ENCODE measurements at regions not wholly inside any gene's neighbourhood (a gene's known extent, or its start where the extent isn't known, plus 50 kb on each side); places are given as distances from the start of the nearest gene placed in this dataset.

DNA sequence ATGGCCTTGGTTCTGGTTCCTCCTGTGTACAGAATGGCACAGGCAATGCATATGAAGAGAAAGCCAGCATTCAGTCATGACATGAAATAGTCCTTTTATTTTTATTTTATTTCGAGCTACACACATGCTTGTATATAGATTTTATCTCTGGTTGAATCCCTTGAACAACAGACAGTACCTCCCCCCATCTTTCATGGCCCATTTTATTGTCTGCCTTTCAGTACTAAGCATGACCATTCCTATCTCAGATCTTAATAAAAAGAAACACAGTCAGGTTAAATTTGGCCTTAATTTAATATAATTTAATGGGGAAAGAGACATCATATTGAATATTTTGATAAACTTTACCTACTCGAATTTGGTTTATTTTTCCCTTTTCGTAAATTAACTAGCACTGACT lies 76.4 kb upstream of the VANGL1 start:
- no peak overlapping the region for H3K9ac ChIP-seq (ENCODE audit: low read depth in 1 of 2, low read length in 2 of 2)
- H3K27ac ChIP-seq (ENCODE audit: low read depth in 1 of 2, low read length in 2 of 2), result no peak overlapping the region
- DNase-seq (ENCODE audit: low spot score), result no peak
- no peak overlapping the region for H3K4me3 ChIP-seq (ENCODE audit: low read depth in 1 of 3, low read length in 3 of 3)
- 58% methylated on average over 3 of the region's 3 CpGs for WGBS
- H3K27me3 ChIP-seq (ENCODE audit: control insufficient read depth in 4 of 4, insufficient read depth in 4 of 4, low read length in 3 of 4), result peaks cover 0 to 5% (median 1%) of the 10 kb centered on the region in 4 donors
- H3K9me3 ChIP-seq (ENCODE audit: control insufficient read depth in 4 of 4, low read length in 3 of 4), result peaks cover 0 to 12% (median 5%) of the 10 kb centered on the region in 4 donors
- no peaks in the 10 kb centered on the region for H3K36me3 ChIP-seq (ENCODE audit: control insufficient read depth in 4 of 4, insufficient read depth in 3 of 4, low read depth in 1 of 4, low read length in 3 of 4)
- TF ChIP-seq, protein P1, sequence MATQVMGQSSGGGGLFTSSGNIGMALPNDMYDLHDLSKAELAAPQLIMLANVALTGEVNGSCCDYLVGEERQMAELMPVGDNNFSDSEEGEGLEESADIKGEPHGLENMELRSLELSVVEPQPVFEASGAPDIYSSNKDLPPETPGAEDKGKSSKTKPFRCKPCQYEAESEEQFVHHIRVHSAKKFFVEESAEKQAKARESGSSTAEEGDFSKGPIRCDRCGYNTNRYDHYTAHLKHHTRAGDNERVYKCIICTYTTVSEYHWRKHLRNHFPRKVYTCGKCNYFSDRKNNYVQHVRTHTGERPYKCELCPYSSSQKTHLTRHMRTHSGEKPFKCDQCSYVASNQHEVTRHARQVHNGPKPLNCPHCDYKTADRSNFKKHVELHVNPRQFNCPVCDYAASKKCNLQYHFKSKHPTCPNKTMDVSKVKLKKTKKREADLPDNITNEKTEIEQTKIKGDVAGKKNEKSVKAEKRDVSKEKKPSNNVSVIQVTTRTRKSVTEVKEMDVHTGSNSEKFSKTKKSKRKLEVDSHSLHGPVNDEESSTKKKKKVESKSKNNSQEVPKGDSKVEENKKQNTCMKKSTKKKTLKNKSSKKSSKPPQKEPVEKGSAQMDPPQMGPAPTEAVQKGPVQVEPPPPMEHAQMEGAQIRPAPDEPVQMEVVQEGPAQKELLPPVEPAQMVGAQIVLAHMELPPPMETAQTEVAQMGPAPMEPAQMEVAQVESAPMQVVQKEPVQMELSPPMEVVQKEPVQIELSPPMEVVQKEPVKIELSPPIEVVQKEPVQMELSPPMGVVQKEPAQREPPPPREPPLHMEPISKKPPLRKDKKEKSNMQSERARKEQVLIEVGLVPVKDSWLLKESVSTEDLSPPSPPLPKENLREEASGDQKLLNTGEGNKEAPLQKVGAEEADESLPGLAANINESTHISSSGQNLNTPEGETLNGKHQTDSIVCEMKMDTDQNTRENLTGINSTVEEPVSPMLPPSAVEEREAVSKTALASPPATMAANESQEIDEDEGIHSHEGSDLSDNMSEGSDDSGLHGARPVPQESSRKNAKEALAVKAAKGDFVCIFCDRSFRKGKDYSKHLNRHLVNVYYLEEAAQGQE (IDR thresholded peaks at IDR 0.05), result no peak
- TF ChIP-seq, protein P2, sequence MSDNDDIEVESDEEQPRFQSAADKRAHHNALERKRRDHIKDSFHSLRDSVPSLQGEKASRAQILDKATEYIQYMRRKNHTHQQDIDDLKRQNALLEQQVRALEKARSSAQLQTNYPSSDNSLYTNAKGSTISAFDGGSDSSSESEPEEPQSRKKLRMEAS (IDR thresholded peaks at IDR 0.05), result no peak
- TF ChIP-seq GABPA (IDR thresholded peaks at IDR 0.05 in 1 of 2, conservative IDR thresholded peaks at IDR 0.05 in 1 of 2) (no peak), FOXA1 (IDR thresholded peaks at IDR 0.05) (no peak), RXRA (IDR thresholded peaks at IDR 0.05) (no peak), HNF4G (IDR thresholded peaks at IDR 0.05) (no peak), NR2F2 (IDR thresholded peaks at IDR 0.05) (no peak), RAD21 (IDR thresholded peaks at IDR 0.05) (no peak), SP1 (IDR thresholded peaks at IDR 0.05) (no peak), YY1 (IDR thresholded peaks at IDR 0.05) (no peak)
- TF ChIP-seq, protein P3, sequence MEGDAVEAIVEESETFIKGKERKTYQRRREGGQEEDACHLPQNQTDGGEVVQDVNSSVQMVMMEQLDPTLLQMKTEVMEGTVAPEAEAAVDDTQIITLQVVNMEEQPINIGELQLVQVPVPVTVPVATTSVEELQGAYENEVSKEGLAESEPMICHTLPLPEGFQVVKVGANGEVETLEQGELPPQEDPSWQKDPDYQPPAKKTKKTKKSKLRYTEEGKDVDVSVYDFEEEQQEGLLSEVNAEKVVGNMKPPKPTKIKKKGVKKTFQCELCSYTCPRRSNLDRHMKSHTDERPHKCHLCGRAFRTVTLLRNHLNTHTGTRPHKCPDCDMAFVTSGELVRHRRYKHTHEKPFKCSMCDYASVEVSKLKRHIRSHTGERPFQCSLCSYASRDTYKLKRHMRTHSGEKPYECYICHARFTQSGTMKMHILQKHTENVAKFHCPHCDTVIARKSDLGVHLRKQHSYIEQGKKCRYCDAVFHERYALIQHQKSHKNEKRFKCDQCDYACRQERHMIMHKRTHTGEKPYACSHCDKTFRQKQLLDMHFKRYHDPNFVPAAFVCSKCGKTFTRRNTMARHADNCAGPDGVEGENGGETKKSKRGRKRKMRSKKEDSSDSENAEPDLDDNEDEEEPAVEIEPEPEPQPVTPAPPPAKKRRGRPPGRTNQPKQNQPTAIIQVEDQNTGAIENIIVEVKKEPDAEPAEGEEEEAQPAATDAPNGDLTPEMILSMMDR (IDR thresholded peaks at IDR 0.05; ENCODE audit: low read depth, low read length, missing input control), result no peak
- TF ChIP-seq, protein P4, sequence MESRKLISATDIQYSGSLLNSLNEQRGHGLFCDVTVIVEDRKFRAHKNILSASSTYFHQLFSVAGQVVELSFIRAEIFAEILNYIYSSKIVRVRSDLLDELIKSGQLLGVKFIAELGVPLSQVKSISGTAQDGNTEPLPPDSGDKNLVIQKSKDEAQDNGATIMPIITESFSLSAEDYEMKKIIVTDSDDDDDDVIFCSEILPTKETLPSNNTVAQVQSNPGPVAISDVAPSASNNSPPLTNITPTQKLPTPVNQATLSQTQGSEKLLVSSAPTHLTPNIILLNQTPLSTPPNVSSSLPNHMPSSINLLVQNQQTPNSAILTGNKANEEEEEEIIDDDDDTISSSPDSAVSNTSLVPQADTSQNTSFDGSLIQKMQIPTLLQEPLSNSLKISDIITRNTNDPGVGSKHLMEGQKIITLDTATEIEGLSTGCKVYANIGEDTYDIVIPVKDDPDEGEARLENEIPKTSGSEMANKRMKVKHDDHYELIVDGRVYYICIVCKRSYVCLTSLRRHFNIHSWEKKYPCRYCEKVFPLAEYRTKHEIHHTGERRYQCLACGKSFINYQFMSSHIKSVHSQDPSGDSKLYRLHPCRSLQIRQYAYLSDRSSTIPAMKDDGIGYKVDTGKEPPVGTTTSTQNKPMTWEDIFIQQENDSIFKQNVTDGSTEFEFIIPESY (IDR thresholded peaks at IDR 0.05), result no peak
- H3K4me1 ChIP-seq (ENCODE audit: control insufficient read depth in 4 of 4, insufficient read depth in 4 of 4, low read length in 3 of 4), result peaks cover 0 to 2% (median 0%) of the 10 kb centered on the region in 4 donors

DNA sequence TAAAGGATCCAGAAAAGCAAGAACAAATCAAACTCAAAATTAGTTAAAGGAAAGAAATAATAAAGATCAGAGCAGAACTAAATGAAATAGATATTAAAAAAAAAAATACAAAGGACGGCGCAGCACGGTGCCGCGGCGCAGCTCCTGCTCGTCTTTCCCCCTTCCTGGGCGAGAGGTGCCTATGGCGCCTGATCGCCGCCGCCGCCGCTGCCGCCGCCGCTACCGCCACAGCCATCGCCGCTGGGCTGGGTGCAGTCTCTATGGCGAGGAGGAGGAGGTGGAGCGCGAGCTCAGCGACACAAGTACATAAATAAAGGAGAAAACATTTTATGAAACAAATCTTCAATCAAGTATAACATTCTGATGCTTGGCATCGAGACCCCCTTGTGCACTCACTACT lies 77.6 kb upstream of the VANGL1 start:
- 27% methylated on average over 25 of the region's 25 CpGs for WGBS
- TF ChIP-seq EGR1 (IDR thresholded peaks at IDR 0.05; ENCODE audit: low read depth in 2 of 2) (no peak), HNF4A (conservative IDR thresholded peaks at IDR 0.05) (no peak), RXRA (IDR thresholded peaks at IDR 0.05) (no peak), GABPA (IDR thresholded peaks at IDR 0.05 in 1 of 2, conservative IDR thresholded peaks at IDR 0.05 in 1 of 2) (no peak)
- TF ChIP-seq, protein P4 (IDR thresholded peaks at IDR 0.05), result no peak
- Histone ChIP-seq H3K4me1 (ENCODE audit: control insufficient read depth in 4 of 4, insufficient read depth in 4 of 4, low read length in 3 of 4) (peaks cover 0 to 2% (median 0%) of the 10 kb centered on the region in 4 donors), H3K27ac (ENCODE audit: low read depth in 1 of 2, low read length in 2 of 2) (no peak overlapping the region), H3K9ac (ENCODE audit: low read depth in 1 of 2, low read length in 2 of 2) (no peak overlapping the region), H3K27me3 (ENCODE audit: control insufficient read depth in 4 of 4, insufficient read depth in 4 of 4, low read length in 3 of 4) (peaks cover 0 to 6% (median 3%) of the 10 kb centered on the region in 4 donors), H3K4me3 (ENCODE audit: low read depth in 1 of 3, low read length in 3 of 3) (no peak overlapping the region), H3K9me3 (ENCODE audit: control insufficient read depth in 4 of 4, low read length in 3 of 4) (peaks cover 0 to 12% (median 5%) of the 10 kb centered on the region in 4 donors), H3K36me3 (ENCODE audit: control insufficient read depth in 4 of 4, insufficient read depth in 3 of 4, low read depth in 1 of 4, low read length in 3 of 4) (no peaks in the 10 kb centered on the region)
- no peak for DNase-seq (ENCODE audit: low spot score)

Data from liver (tissue), 8 donors.